ENCODE measurements at regions not wholly inside any gene's neighbourhood (a gene's known extent, or its start where the extent isn't known, plus 50 kb on each side); places are given as distances from the start of the nearest gene placed in this dataset.

DNA sequence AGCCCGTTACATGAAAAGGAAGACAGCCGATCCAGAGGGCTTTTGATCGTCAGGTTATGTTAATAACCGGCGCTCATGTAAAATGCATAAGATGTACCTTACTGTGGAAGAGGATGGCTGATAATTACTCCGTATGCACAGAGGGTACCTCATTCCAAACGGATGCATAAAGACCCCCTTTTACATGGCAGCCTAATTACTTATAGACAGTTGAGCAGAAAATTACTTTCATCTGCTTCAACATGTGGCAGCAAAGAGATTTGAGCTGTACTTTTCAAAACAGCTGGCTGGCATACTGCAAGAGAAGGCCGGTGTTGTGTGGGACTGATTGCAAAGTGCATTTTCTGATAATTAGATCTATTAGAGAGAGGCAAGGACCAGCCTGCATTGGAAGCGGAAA is 103.4 kb downstream of the SHOX start:
- DNase-seq (ENCODE audit: low spot score) = no peak

- DNase-seq (ENCODE audit: low spot score) = peak; percentile 32
These were observed 99.2 kb downstream of the SHOX start for GRCh38 chrX:729583-730409.

DNA sequence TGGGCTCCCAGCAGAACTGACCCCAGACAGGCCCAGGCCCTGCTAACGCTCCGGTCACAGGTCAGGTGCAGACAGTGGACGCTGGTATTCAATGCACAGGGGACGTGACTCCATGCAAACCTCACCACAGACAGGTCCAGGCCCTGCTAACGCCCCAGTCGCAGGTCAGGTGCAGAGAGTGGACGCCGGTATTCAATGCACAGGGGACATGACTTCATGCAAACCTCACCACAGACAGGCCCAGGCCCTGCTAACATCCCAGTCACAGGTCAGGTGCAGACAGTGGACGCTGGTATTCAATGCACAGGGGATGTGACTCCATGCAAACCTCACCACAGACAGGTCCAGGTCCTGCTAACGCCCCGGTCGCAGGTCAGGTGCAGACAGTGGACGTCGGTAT is 98.5 kb downstream of the SHOX start:
- DNase-seq (ENCODE audit: low spot score) = peak; percentile 1

GRCh38 chrX:728639-729038 is 98.0 kb downstream of the SHOX start:
- DNase-seq (ENCODE audit: low spot score) = peak; percentile 41

DNA sequence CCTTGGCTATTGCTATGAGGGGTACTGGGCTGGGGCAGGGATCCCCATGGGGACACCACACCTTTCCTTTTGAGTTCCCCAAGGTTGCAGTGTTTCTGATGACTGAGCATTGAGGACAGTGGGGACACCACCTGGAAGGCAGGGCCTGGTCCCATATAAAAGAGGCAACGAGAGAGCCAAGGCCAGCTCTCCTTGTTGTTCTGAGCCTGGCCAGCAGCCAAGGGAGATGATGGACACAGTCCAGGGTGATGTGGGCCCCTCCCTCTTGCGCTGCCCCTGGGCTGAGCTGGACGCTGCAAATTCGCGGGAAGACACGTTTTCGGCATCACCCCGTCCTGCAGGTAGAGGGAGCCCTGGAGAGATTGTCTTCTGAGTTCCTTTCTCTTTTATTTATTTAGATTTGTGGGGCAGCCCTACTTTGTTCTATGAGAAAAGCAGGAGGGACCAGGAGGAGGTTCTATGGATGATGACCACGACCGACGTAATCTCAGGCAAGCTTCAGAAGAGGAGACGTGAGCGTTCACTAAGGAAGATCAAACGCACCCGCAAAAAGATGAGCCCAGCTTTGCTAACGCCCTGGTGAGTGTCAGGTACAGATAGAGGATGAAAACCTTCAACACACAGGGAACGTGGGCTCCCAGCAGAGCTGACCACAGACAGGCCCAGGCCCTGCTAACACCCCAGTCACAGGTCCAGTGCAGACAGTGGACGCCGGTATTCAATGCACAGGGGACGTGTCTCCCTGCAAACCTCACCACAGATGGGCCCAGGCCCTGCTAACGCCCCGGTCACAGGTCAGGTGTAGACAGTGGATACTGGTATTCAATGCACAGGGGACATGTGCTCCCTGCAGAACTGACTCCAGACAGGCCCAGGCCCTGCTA is 97.4 kb downstream of the SHOX start:
- DNase-seq (ENCODE audit: low spot score) = peak; percentile 72

GRCh38 chrX:725971-726370 is 95.4 kb downstream of the SHOX start:
- DNase-seq (ENCODE audit: low spot score) = peak; percentile 29

GRCh38 chrX:724256-724655 is 93.7 kb downstream of the SHOX start:
- peak; percentile 38 for DNase-seq (ENCODE audit: low spot score)

DNA sequence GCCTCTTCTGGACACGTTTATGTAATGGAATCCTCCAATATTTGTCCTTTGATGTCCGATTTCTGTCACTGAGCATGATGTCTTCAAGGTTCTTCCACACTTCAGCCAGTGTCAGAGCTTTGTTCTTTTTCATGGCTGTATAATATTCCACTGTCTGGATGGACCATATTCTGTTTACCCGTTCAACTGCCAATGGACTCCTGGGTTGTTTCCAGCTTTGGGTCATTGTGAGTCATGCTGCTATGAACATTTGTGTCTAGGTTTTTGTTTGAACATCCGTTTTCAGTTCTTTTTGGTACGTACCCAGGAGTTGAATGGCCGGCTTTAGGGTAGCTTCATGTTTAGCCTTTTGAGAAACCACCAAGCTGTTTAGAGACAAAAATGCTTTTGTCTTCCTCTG is 93.2 kb downstream of the SHOX start:
- no peak for DNase-seq (ENCODE audit: low spot score)

- DNase-seq (ENCODE audit: low spot score) = peak; percentile 20
These were observed 90.8 kb downstream of the SHOX start for GRCh38 chrX:721354-721753.

DNA sequence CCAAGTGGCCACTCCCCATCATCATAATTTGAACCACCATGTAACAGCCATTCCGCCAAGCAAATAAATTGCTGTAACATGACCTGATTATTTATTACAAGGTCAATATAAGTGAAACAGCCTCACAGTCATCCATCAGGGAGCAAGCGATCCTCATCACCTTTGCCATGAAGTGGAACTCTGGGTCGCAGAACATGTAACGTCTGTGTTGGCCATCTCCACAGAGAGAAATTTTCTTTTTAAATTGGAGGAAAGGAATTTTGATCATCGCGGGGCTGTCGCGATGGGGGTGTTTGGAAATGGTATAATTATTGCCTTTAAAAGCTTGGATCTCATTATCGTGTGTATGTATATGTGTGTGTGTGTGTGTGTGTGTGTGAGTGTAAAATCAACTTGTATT is 90.2 kb downstream of the SHOX start:
- DNase-seq (ENCODE audit: low spot score) = peak; percentile 26

- no peak for DNase-seq (ENCODE audit: low spot score)
These were observed 89.7 kb downstream of the SHOX start for GRCh38 chrX:720250-720649.

DNA sequence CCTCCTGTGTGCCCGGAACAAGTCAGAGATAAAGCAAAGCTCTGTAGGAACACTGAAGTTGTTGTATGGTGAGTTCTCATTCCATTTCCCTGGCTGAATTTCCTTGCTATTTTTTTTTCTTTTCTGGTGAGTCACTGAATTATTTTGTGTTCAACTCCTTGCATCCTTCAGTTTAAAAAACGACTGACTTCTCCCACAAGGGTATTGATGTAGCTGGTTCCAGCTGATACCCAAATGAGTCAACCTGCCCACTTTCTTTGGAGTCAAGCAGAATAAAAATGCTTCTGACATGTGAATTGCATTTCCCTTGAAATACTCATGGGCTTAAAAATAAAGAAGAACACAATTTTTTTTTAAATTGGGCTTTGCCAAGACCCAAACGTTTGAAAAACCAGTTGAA is 85.5 kb downstream of the SHOX start:
- DNase-seq (ENCODE audit: low spot score) = no peak

DNA sequence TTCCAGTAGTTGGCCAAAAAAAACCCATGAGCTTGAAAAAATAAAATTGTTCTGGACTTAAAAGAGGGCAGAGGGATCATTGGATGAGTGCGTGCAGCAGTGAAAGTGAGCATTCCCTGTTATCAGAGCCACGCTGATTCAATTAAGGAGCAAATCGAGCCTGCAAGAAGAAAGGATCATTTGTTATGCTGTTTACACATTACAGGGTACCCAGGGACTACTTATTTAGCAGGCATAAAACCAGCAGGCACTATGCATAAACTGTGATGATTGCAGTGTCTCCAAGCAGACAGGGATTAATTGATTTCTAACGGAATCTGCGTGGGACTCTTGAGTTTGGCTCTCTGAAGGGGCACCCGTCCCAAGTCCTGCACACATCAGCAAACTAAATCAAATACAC is 83.5 kb downstream of the SHOX start:
- DNase-seq (ENCODE audit: low spot score) = no peak
